ENCODE measurements at regions not wholly inside any gene's neighbourhood (a gene's known extent, or its start where the extent isn't known, plus 50 kb on each side); places are given as distances from the start of the nearest gene placed in this dataset.

- Histone ChIP-seq H3K36me3 (replicated peaks in 1 of 2; ENCODE audit: control insufficient read depth in 1 of 2, insufficient read depth in 2 of 2, low read length in 2 of 2) (no peaks in the 10 kb centered on the region), H3K4me3 (replicated peaks in 1 of 3; ENCODE audit: insufficient read depth in 1 of 3, low read depth in 2 of 3, low read length in 3 of 3) (no peak overlapping the region), H3K27me3 (ENCODE audit: control insufficient read depth in 1 of 2, insufficient read depth in 2 of 2, low read length in 2 of 2) (peaks cover 0 to 7% of the 10 kb centered on the region in 2 experiments; a peak in 1 of 5 replicates), H2AFZ (ENCODE audit: low read length) (no peak overlapping the region), H3K9ac (ENCODE audit: insufficient read depth, low read depth, low read length) (no peak overlapping the region), H4K20me1 (ENCODE audit: insufficient read depth, low read length) (no peaks in the 10 kb centered on the region), H3K79me2 (ENCODE audit: insufficient read depth, low read length) (no peaks in the 10 kb centered on the region), H3K4me2 (ENCODE audit: low read depth, low read length) (no peak overlapping the region), H3K4me1 (ENCODE audit: insufficient read depth, low read length) (peaks cover 22% of the 10 kb centered on the region), H3K9me3 (ENCODE audit: low read length) (no peaks in the 10 kb centered on the region), H3K27ac (ENCODE audit: extremely low read length, insufficient read depth, low read length) (no peak overlapping the region)
- ATAC-seq (peak; percentile 75), DNase-seq (ENCODE audit: low spot score) (no peak), FAIRE-seq (no peak)
- BruUV-seq (replicated peaks): no TSS peak
- ChIA-PET CTCF (ENCODE audit: low intra/inter-chr PET ratio, low total read pairs) (no interaction called here), POLR2A (no interaction called here)
- in situ Hi-C loops (cut with HindIII; ENCODE audit: extremely low pct_ligation_motif_present, low pct_unique_long_range_greater_than_20kb) (loop anchor here (5.0 to 25.0 kb wide), 6 partner anchors 288 to 1213 kb away; partner anchors contain the start of genes TMEM167A, VCAN and XRCC4), intact Hi-C loops (cut with micrococcal nuclease; ENCODE audit: unreplicated experiment) (loop anchor here (5.0 to 10.0 kb wide), 5 partner anchors 145 to 1213 kb away; partner anchors contain the start of genes TMEM167A and XRCC4)
- whole genome bisulfite sequencing (ENCODE audit: low lambda C conversion rate): 23% methylated on average over 4 of the region's 4 CpGs
- no peak for TF ChIP-seq ETV6 (CRISPR knock-in tag; conservative IDR thresholded peaks at IDR 0.05)
- no peak for TF ChIP-seq ZNF260 (CRISPR knock-in tag; IDR thresholded peaks at IDR 0.05; ENCODE audit: borderline replicate concordance, low read depth)
- TF ChIP-seq ARID2 (CRISPR knock-in tag; IDR thresholded peaks at IDR 0.05; ENCODE audit: borderline replicate concordance): no peak
- TF ChIP-seq NFIB (CRISPR knock-in tag; IDR thresholded peaks at IDR 0.05; ENCODE audit: borderline replicate concordance): no peak
- no peak for TF ChIP-seq MIXL1 (CRISPR knock-in tag; IDR thresholded peaks at IDR 0.05)
- no peak for TF ChIP-seq TMF1 (CRISPR knock-in tag; IDR thresholded peaks at IDR 0.05; ENCODE audit: low read depth)
- TF ChIP-seq ZNF318 (CRISPR knock-in tag; IDR thresholded peaks at IDR 0.05): no peak
- no peak for TF ChIP-seq CAMTA2 (CRISPR knock-in tag; IDR thresholded peaks at IDR 0.05; ENCODE audit: borderline replicate concordance)
- no peak for TF ChIP-seq ATM (IDR thresholded peaks at IDR 0.05; ENCODE audit: borderline replicate concordance)
- TF ChIP-seq ZNF30 (CRISPR knock-in tag; IDR thresholded peaks at IDR 0.05): no peak
- no peak for TF ChIP-seq ZNF740 (CRISPR knock-in tag; IDR thresholded peaks at IDR 0.05)
- peak; percentile 42 for TF ChIP-seq CTCF (CRISPR knock-in tag; IDR thresholded peaks at IDR 0.05)
- TF ChIP-seq SRSF9 (IDR thresholded peaks at IDR 0.05; ENCODE audit: borderline replicate concordance, insufficient read depth, low read depth, low read length, poor library complexity, severe bottlenecking): no peak
- TF ChIP-seq ZNF547 (CRISPR knock-in tag; IDR thresholded peaks at IDR 0.05): no peak
Observed at GRCh38 chr5:82349652-82350051, 71.5 kb upstream of the RPS23 start.

Data from HepG2 (cell line).